ENCODE measurements at regions not wholly inside any gene's neighbourhood (a gene's known extent, or its start where the extent isn't known, plus 50 kb on each side); places are given as distances from the start of the nearest gene placed in this dataset.
"Not testable (repeated sequence)": the region's sequence is repeated elsewhere in the genome, so short reads cannot be mapped to it uniquely, and the experiment has no call there.

- no TSS peak for BruUV-seq (replicated peaks)
- ChIA-PET POLR2A (no interaction called here), CTCF (no interaction called here), RAD21 (ENCODE audit: low non-redundant PET in 1 of 2, low total read pairs in 2 of 2, uncharacterized antibody in 2 of 2, unreplicated experiment in 2 of 2) (no interaction called here)
- no peak for ATAC-seq
- H3K4me3 ChIP-seq (replicated peaks in 1 of 2; ENCODE audit: low read depth in 1 of 2, low read length in 2 of 2), result no peak overlapping the region
- no peaks in the 10 kb centered on the region for H3K9me3 ChIP-seq (ENCODE audit: control insufficient read depth in 1 of 2, insufficient read depth in 1 of 2, low read depth in 1 of 2, low read length in 2 of 2)
- no peaks in the 10 kb centered on the region for H4K20me1 ChIP-seq (ENCODE audit: insufficient read depth)
- no peak overlapping the region for H3K4me2 ChIP-seq (ENCODE audit: low read length)
- intact Hi-C loops (cut with micrococcal nuclease), result no loop called here
- H2AFZ ChIP-seq (ENCODE audit: low read depth, low read length, poor library complexity, severe bottlenecking), result no peak overlapping the region
- no peaks in the 10 kb centered on the region for H3K79me2 ChIP-seq (ENCODE audit: insufficient read depth, low read length)
- TF ChIP-seq EGR1 (IDR thresholded peaks at IDR 0.05; ENCODE audit: low read depth) (no peak), EZH2 (IDR thresholded peaks at IDR 0.05) (no peak), SIN3A (IDR thresholded peaks at IDR 0.05; ENCODE audit: low read depth) (no peak), ZBTB33 (IDR thresholded peaks at IDR 0.05; ENCODE audit: extremely low read depth, insufficient replicate concordance, low read length) (no peak), CEBPB (IDR thresholded peaks at IDR 0.05; ENCODE audit: low read depth) (no peak), POLR2AphosphoS5 (IDR thresholded peaks at IDR 0.05; ENCODE audit: low read depth, low read length) (no peak), RAD21 (IDR thresholded peaks at IDR 0.05; ENCODE audit: low read depth) (no peak), YY1 (IDR thresholded peaks at IDR 0.05; ENCODE audit: extremely low read depth, insufficient replicate concordance, low read depth, low read length) (no peak), SP1 (IDR thresholded peaks at IDR 0.05; ENCODE audit: low read depth) (no peak), ZNF274 (IDR thresholded peaks at IDR 0.05; ENCODE audit: low read depth, low read length) (no peak), CBX3 (IDR thresholded peaks at IDR 0.05; ENCODE audit: low read depth) (no peak), TCF7L2 (IDR thresholded peaks at IDR 0.05; ENCODE audit: borderline replicate concordance, extremely low read depth, insufficient read depth, insufficient read length) (no peak), POLR2A (IDR thresholded peaks at IDR 0.05; ENCODE audit: borderline replicate concordance, extremely low read depth, insufficient read depth, insufficient read length) (no peak), ELF1 (IDR thresholded peaks at IDR 0.05; ENCODE audit: borderline replicate concordance, low read depth) (no peak)
- TF ChIP-seq, protein P1, sequence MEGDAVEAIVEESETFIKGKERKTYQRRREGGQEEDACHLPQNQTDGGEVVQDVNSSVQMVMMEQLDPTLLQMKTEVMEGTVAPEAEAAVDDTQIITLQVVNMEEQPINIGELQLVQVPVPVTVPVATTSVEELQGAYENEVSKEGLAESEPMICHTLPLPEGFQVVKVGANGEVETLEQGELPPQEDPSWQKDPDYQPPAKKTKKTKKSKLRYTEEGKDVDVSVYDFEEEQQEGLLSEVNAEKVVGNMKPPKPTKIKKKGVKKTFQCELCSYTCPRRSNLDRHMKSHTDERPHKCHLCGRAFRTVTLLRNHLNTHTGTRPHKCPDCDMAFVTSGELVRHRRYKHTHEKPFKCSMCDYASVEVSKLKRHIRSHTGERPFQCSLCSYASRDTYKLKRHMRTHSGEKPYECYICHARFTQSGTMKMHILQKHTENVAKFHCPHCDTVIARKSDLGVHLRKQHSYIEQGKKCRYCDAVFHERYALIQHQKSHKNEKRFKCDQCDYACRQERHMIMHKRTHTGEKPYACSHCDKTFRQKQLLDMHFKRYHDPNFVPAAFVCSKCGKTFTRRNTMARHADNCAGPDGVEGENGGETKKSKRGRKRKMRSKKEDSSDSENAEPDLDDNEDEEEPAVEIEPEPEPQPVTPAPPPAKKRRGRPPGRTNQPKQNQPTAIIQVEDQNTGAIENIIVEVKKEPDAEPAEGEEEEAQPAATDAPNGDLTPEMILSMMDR (IDR thresholded peaks at IDR 0.05 in 2 of 3, conservative IDR thresholded peaks at IDR 0.05 in 1 of 3; ENCODE audit: borderline replicate concordance in 1 of 3, insufficient read depth in 1 of 3, low read depth in 2 of 3, low read length in 2 of 3), result no peak
- H3K9ac ChIP-seq (ENCODE audit: low read length), result no peak overlapping the region
- H3K9me2 ChIP-seq (ENCODE audit: insufficient read depth), result no peaks in the 10 kb centered on the region
- no peaks in the 10 kb centered on the region for H3K4me1 ChIP-seq (ENCODE audit: control insufficient read depth in 1 of 2, insufficient read depth in 2 of 2, low read length in 2 of 2)
- DNase-seq (ENCODE audit: low read depth, low spot score), result no peak
- H3K27me3 ChIP-seq (ENCODE audit: insufficient read depth, low read length), result no peaks in the 10 kb centered on the region
- no peaks in the 10 kb centered on the region for H3K36me3 ChIP-seq (ENCODE audit: control insufficient read depth in 1 of 2, insufficient read depth in 2 of 2, low read length in 2 of 2)
- H3K27ac ChIP-seq (ENCODE audit: low read depth, low read length), result no peak overlapping the region
Measured at GRCh38 chr1:197987294-197987693, 70.1 kb downstream of the LHX9 start.

DNA sequence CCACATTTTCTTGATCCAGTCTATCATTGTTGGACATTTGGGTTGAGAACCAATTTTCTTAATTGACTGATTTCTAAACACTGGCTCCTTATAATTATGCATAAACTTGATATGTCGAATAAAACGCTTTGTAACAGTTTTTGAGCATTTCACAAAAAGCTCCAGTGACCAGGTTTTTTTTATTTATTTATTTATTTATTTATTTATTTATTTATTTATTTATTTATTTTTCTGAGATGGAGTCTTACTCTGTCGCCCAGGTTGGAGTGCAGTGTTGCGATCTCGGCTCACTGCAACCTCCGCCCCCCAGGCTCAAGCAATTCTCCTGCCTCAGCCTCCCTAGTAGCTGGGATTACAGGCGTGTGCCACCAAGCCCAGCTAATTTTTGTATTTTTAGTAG, 71.4 kb downstream of the LHX9 start:
- H3K4me1 ChIP-seq (ENCODE audit: control insufficient read depth in 1 of 2, insufficient read depth in 2 of 2, low read length in 2 of 2); H3K9me3 ChIP-seq (ENCODE audit: control insufficient read depth in 1 of 2, insufficient read depth in 1 of 2, low read depth in 1 of 2, low read length in 2 of 2); BruUV-seq (replicated peaks); intact Hi-C loops (cut with micrococcal nuclease); POLR2A ChIA-PET; H3K27ac ChIP-seq (ENCODE audit: low read depth, low read length); H3K9ac ChIP-seq (ENCODE audit: low read length); H3K4me2 ChIP-seq (ENCODE audit: low read length); H3K27me3 ChIP-seq (ENCODE audit: insufficient read depth, low read length); H3K9me2 ChIP-seq (ENCODE audit: insufficient read depth); H3K36me3 ChIP-seq (ENCODE audit: control insufficient read depth in 1 of 2, insufficient read depth in 2 of 2, low read length in 2 of 2); H2AFZ ChIP-seq (ENCODE audit: low read depth, low read length, poor library complexity, severe bottlenecking); DNase-seq (ENCODE audit: low read depth, low spot score); RAD21 ChIA-PET (ENCODE audit: low non-redundant PET in 1 of 2, low total read pairs in 2 of 2, uncharacterized antibody in 2 of 2, unreplicated experiment in 2 of 2); H4K20me1 ChIP-seq (ENCODE audit: insufficient read depth); H3K4me3 ChIP-seq (replicated peaks in 1 of 2; ENCODE audit: low read depth in 1 of 2, low read length in 2 of 2); ATAC-seq; CTCF ChIA-PET; H3K79me2 ChIP-seq (ENCODE audit: insufficient read depth, low read length): not testable (repeated sequence)
